HAP-1 (cell line): ENCODE measurements at regions not wholly inside any gene's neighbourhood (a gene's known extent, or its start where the extent isn't known, plus 50 kb on each side); places are given as distances from the start of the nearest gene placed in this dataset.

Experiments
- DNase-seq, 2 experiments: peaks; one replicate each; pipeline ENCODE4 v3.0.0-alpha.2; 2016 to 2020; ENCODE audit warnings: low spot score in 2 of 2
- H3K27me3 ChIP-seq: fragments of 250-450 bp; sonication (Bioruptor Pico); 2 replicates; pipeline ENCODE4 v1.5.1; 2020; ENCODE audit warnings: low read depth, mild to moderate bottlenecking, moderate library complexity
- H3K36me3 ChIP-seq: fragments of 250-450 bp; sonication (Bioruptor Pico); replicated peaks from 2 replicates; pipeline ENCODE4 v1.5.1; 2020; ENCODE audit warnings: mild to moderate bottlenecking
- H3K4me1 ChIP-seq: fragments of 250-450 bp; sonication (Bioruptor Pico); 2 replicates; pipeline ENCODE4 v1.5.1; 2020; ENCODE audit warnings: mild to moderate bottlenecking
- H3K4me3 ChIP-seq: fragments of 250-450 bp; sonication (Bioruptor Pico); 2 replicates; pipeline ENCODE4 v1.5.1; 2020; ENCODE audit warnings: mild to moderate bottlenecking, moderate library complexity
- H3K9me3 ChIP-seq: fragments of 250-450 bp; sonication (Bioruptor Pico); 2 replicates; pipeline ENCODE4 v1.5.1; 2020; ENCODE audit warnings: mild to moderate bottlenecking, moderate library complexity
- in situ Hi-C: fragments of 300-500 bp; cut with MboI; formaldehyde crosslinking; loops from 3 replicates; pipeline ENCODE4 v1.14.3; 2020; ENCODE audit warnings: low sequenced_read_pairs, inconsistent platforms, mixed read lengths

GRCh38 chr5:61842840-61843239 lies 463.2 kb upstream of the KIF2A start:
- Histone ChIP-seq H3K27me3 (no peaks in the 10 kb centered on the region), H3K4me3 (no peak overlapping the region), H3K9me3 (no peaks in the 10 kb centered on the region), H3K36me3 (no peaks in the 10 kb centered on the region), H3K4me1 (no peaks in the 10 kb centered on the region)
- no peak for DNase-seq
- in situ Hi-C loops = no loop called here

- Histone ChIP-seq H3K4me3 (no peak overlapping the region), H3K4me1 (no peaks in the 10 kb centered on the region), H3K36me3 (no peaks in the 10 kb centered on the region), H3K9me3 (no peaks in the 10 kb centered on the region), H3K27me3 (no peaks in the 10 kb centered on the region)
- in situ Hi-C loops = no loop called here
- DNase-seq = no peak
These were observed 455.3 kb upstream of the KIF2A start for GRCh38 chr5:61850696-61851095.

DNA sequence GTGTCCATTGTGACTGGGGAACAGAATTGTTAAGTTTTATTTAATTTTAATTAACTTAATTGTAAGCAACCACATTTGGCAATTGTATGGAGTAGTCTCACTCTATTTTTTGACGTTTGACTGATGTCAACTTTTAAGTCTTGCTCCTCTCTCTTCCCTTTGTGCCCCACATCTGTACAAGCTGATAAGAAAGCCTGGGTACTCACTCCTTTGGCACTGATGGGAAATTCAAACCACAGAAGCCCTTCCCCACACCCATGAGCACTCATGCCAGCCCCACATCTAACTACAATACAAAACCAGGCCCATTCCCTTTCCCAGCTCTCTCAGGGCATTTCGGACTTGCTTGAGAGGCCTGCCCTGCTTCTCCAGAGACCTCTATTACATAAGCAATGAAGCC lies 451.5 kb upstream of the KIF2A start:
- Histone ChIP-seq H3K4me1 (no peaks in the 10 kb centered on the region), H3K9me3 (no peaks in the 10 kb centered on the region), H3K27me3 (peaks cover 5% of the 10 kb centered on the region; the same call in 1 of the 2 replicates), H3K36me3 (no peaks in the 10 kb centered on the region), H3K4me3 (no peak overlapping the region)
- DNase-seq = no peak
- in situ Hi-C loops = no loop called here

GRCh38 chr5:61860978-61861377 lies 445.0 kb upstream of the KIF2A start:
- Histone ChIP-seq H3K4me3 (no peak overlapping the region), H3K4me1 (no peaks in the 10 kb centered on the region)

GRCh38 chr5:61866930-61867329 lies 439.1 kb upstream of the KIF2A start:
- in situ Hi-C loops = no loop called here
- Histone ChIP-seq H3K4me3 (no peak overlapping the region), H3K36me3 (no peaks in the 10 kb centered on the region), H3K4me1 (no peaks in the 10 kb centered on the region), H3K27me3 (no peaks in the 10 kb centered on the region), H3K9me3 (no peaks in the 10 kb centered on the region)
- DNase-seq = no peak

More at GRCh38 chr5:61860978-61861377, 445.0 kb upstream of the KIF2A start:
- in situ Hi-C loops = no loop called here
- no peaks in the 10 kb centered on the region for H3K9me3 ChIP-seq
- no peaks in the 10 kb centered on the region for H3K36me3 ChIP-seq
- peaks cover 5% of the 10 kb centered on the region; the same call in 1 of the 2 replicates for H3K27me3 ChIP-seq
- DNase-seq = no peak

GRCh38 chr5:61869333-61869732 lies 436.7 kb upstream of the KIF2A start:
- Histone ChIP-seq H3K4me3 (no peak overlapping the region), H3K36me3 (no peaks in the 10 kb centered on the region), H3K27me3 (no peaks in the 10 kb centered on the region), H3K4me1 (no peaks in the 10 kb centered on the region), H3K9me3 (no peaks in the 10 kb centered on the region)
- in situ Hi-C loops = no loop called here
- no peak for DNase-seq

DNA sequence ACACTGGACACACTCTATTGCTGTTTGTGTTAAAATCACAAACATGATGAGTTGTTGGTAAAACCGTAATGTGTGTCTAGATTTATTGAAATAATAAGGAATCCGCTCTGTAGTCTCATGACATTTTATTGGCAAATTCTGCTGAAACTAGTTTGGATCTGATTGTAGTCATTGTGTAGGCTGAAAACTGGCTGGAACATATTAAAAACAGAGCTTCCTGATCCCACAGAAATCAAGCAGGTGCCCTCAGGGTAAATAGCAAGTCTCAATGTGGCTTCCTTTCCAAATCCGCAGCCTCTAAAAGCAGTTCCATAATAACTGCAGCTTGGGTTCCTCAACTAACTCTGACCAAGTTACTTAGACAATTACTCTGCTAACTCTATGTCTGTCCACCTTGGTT lies 427.5 kb upstream of the KIF2A start:
- Histone ChIP-seq H3K9me3 (no peaks in the 10 kb centered on the region), H3K36me3 (no peaks in the 10 kb centered on the region), H3K4me1 (no peaks in the 10 kb centered on the region), H3K27me3 (no peaks in the 10 kb centered on the region), H3K4me3 (no peak overlapping the region)
- no peak for DNase-seq
- in situ Hi-C loops = no loop called here

DNA sequence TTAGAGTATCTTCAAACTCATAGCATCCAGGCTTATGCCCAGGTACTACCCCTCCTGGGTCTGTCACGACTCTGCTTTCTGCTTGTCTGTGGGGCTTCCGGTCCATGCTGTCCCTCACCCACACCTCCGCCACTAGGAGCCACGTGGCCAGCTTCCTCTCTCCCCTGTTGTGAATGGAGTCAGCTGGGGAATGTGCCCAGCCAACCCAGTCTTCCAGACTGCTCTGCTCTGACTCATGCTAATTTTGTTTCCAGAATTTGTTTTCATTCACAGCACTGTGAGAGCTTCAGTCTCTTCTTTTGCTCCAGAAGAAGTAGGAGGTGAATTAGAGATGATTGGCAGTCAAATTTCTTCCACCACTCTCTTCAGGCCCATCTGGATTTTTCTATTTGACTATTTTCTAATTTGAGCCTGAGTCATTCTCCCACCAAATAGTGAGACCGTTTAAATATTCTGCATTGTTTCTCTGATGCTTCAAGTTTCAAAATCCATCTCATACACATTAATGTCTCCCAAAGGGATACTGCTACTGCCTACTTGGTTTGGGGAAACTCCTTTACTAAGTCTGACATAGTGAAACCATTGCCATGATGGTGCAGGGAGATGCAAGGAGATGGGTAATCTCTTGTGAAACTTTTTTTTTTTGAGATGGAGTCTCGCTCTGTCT lies 424.1 kb upstream of the KIF2A start:
- Histone ChIP-seq H3K4me1 (no peaks in the 10 kb centered on the region), H3K9me3 (no peaks in the 10 kb centered on the region), H3K27me3 (no peaks in the 10 kb centered on the region), H3K36me3 (no peaks in the 10 kb centered on the region), H3K4me3 (no peak overlapping the region)
- DNase-seq = no peak
- in situ Hi-C loops = no loop called here

DNA sequence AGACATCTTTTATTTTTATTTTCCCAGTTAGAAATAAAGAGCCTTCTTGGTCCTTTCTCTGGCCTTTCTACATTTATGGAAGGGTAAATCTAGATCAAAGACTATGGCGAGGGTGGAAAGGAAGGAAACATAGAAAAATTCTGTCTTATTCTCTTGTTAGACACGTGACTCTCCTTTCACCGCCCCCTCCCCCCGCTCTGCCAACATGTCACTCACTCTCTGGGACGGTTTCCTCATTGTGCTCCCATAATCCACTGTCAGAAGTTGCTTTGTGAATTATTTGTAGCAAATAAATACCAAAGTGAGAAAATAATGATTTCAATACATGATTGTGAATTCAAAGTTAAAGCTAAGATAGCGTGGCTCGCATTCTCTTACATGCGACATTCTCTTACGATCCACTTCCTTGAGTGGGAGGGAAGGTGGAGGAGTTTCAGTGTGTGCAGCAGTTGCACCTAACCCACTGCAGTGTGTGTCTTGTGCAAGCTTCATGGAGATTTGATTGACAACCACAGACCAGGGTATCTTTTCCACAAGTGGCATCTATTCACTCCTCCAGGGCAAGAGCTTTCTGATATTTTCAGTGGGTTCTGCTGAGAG lies 423.0 kb upstream of the KIF2A start:
- H3K27me3 ChIP-seq = no peaks in the 10 kb centered on the region
- H3K9me3 ChIP-seq = no peaks in the 10 kb centered on the region
- DNase-seq = no peak
- H3K4me3 ChIP-seq = no peak overlapping the region
- no peaks in the 10 kb centered on the region for H3K4me1 ChIP-seq
- H3K36me3 ChIP-seq = no peaks in the 10 kb centered on the region
- in situ Hi-C loops = no loop called here

DNA sequence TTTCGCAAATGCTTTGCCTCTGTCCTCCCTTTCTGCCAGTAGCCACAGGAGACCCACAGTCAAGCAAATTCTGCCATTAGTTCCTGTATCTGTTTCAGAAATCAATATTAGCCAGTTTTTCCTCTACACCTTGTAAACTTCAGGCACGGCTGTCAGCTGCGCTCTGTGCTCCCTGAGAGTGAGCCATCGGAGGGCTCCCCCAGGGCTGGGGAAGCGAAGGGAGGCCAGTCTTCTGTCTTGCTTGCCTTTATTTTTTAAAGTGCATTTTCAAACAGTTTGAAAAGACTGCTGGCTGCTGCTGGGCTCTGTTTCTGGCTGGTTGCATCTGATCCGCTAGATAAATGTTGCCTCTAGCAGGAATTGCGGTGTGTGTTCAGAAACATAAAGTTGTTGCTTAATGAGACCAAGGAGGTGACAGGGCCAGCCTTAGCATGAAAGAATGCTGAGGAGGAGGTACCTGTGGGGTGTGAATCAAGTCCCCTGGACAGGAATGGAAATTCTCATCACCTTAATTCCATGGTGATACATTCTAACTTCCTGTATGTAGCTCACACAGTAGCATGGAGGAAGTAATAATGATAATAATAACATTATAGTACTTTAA lies 421.7 kb upstream of the KIF2A start:
- no peaks in the 10 kb centered on the region for H3K4me1 ChIP-seq
- no peaks in the 10 kb centered on the region for H3K27me3 ChIP-seq
- no peak overlapping the region for H3K4me3 ChIP-seq
- H3K9me3 ChIP-seq = no peaks in the 10 kb centered on the region
- in situ Hi-C loops = no loop called here
- DNase-seq = no peak
- H3K36me3 ChIP-seq = no peaks in the 10 kb centered on the region

- in situ Hi-C loops = no loop called here
- DNase-seq = no peak
- no peaks in the 10 kb centered on the region for H3K36me3 ChIP-seq
These were observed 419.8 kb upstream of the KIF2A start for GRCh38 chr5:61886214-61886613.

DNA sequence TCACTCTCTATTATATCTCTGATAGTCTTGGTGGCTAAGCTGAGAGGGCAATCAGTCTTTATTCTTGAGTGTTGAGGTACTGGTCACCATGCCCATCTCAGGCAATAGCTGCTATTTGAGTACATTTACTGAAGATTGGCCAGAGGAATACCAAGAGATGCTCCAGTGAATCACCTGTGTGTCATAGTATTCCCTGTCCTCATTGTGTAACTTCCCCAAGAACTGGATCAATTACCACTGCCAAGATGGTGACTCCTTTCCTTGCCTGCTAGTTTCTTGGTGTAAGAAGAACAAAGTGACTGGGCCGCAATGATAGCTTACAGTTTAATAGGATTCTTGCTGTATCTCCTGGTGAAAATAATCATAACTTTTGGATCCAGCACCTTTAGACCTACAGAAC lies 418.7 kb upstream of the KIF2A start:
- H3K9me3 ChIP-seq = no peaks in the 10 kb centered on the region
- in situ Hi-C loops = no loop called here
- no peak overlapping the region for H3K4me3 ChIP-seq
- H3K36me3 ChIP-seq = no peaks in the 10 kb centered on the region
- H3K27me3 ChIP-seq = no peaks in the 10 kb centered on the region
- no peaks in the 10 kb centered on the region for H3K4me1 ChIP-seq
- DNase-seq = no peak

More at GRCh38 chr5:61886214-61886613, 419.8 kb upstream of the KIF2A start:
- H3K4me1 ChIP-seq = no peaks in the 10 kb centered on the region
- no peaks in the 10 kb centered on the region for H3K27me3 ChIP-seq
- no peaks in the 10 kb centered on the region for H3K9me3 ChIP-seq
- no peak overlapping the region for H3K4me3 ChIP-seq

DNA sequence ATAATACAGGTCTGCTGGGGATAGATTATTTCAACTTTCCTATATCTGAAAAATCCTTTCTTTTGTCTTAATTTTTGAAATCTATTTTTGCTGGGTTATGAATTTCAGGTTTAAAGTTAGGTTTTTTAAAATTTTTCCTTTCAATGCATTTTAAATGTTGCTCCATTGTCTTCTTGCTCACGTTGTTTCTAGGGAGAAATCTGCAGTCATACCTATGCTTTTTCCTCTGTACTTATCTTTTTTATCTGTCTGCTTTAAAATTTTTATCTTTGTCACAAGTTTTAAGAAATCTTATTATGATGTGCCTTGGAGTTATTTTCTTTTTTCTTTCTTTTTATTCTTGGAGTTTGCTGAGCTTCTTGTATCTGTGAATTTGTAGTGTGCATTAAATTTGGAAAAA lies 412.0 kb upstream of the KIF2A start:
- H3K36me3 ChIP-seq = no peaks in the 10 kb centered on the region
- DNase-seq = no peak
- H3K4me3 ChIP-seq = no peak overlapping the region
- no peaks in the 10 kb centered on the region for H3K4me1 ChIP-seq
- no peaks in the 10 kb centered on the region for H3K9me3 ChIP-seq
- in situ Hi-C loops = no loop called here
- no peaks in the 10 kb centered on the region for H3K27me3 ChIP-seq

DNA sequence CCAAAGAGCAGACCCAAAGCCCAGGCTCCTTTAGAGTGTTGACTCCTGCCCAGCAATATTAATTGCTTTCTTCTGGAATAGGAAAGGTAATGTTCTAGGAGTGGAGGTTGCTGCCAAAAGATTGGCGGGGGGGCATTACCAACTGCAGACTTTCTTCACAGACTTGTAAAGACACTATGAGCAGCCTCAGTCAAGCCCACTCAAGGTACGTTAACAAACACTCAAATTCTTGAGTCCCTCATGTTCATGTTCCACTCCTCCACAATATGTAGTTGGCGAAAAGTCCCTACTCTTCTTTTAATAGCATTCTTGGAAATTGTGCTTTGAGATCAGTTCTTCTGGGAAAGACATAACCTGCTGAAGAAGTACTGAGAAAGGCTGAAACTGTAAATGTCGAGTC lies 409.2 kb upstream of the KIF2A start:
- Histone ChIP-seq H3K4me3 (no peak overlapping the region), H3K9me3 (no peaks in the 10 kb centered on the region), H3K4me1 (no peaks in the 10 kb centered on the region), H3K36me3 (no peaks in the 10 kb centered on the region), H3K27me3 (no peaks in the 10 kb centered on the region)
- DNase-seq = no peak
- in situ Hi-C loops = no loop called here
